IMR-90 (cell line): ENCODE measurements at regions not wholly inside any gene's neighbourhood (a gene's known extent, or its start where the extent isn't known, plus 50 kb on each side); places are given as distances from the start of the nearest gene placed in this dataset.

Experiments used
- ATAC-seq: fragments of 200-7000 bp; cut with Tn5 transposase; 2 replicates; pipeline ENCODE4 v1.9.1; 2020; ENCODE audit warnings: low read depth, mild to moderate bottlenecking, moderate library complexity
- BruUV-seq: library from RNA; stranded (reverse); fragments of 400-500 nt; replicated peaks from 2 replicates; lab custom pipeline; 2021; lab: Mats Ljungman, UMichigan
- CTCF ChIA-PET: fragments of 300-600 bp; formaldehyde crosslinking; extraction: SDS; loops from one replicate; lab custom pipeline; 2021; ENCODE audit warnings: antibody characterized with exemption; lab: Yijun Ruan, JAX
- POLR2A ChIA-PET: fragments of 300-600 bp; sonication (Branson Sonifier 250); formaldehyde crosslinking; loops from one replicate; lab custom pipeline; 2022; ENCODE audit warnings: antibody characterized with exemption; ENCODE audit not compliant: unreplicated experiment; lab: Charles Lee
- DNase-seq: peaks from one replicate; pipeline ENCODE4 v3.0.0; 2013
- H2AFZ ChIP-seq: replicated peaks from 2 replicates; pipeline ENCODE3; 2013; ENCODE audit warnings: low read length, mild to moderate bottlenecking; ENCODE audit not compliant: poor library complexity
- H2AK5ac ChIP-seq: 2 replicates; pipeline ENCODE4 v1.6.1; 2013; ENCODE audit warnings: low read depth, low read length, inconsistent platforms
- H2AK9ac ChIP-seq: replicated peaks from 2 replicates; pipeline ENCODE3; 2013; ENCODE audit warnings: mild to moderate bottlenecking, low read depth, low read length, moderate library complexity; ENCODE audit not compliant: poor library complexity
- H2BK120ac ChIP-seq: 2 replicates; pipeline ENCODE4 v1.6.1; 2013; ENCODE audit warnings: low read depth, low read length, inconsistent platforms
- H2BK15ac ChIP-seq: 3 replicates; pipeline ENCODE4 v1.6.1; 2013; ENCODE audit warnings: low read depth, low read length, inconsistent platforms
- H2BK20ac ChIP-seq: 2 replicates; pipeline ENCODE4 v1.6.1; 2013; ENCODE audit warnings: low read depth, mild to moderate bottlenecking, inconsistent platforms, low read length, moderate library complexity
- H2BK5ac ChIP-seq: 2 replicates; pipeline ENCODE4 v1.6.1; 2013; ENCODE audit warnings: mild to moderate bottlenecking, low read depth, low read length, inconsistent platforms; ENCODE audit not compliant: poor library complexity, severe bottlenecking
- H3K14ac ChIP-seq: replicated peaks from 2 replicates; pipeline ENCODE4 v1.6.1; 2013; ENCODE audit warnings: low read depth, low read length, inconsistent platforms
- H3K18ac ChIP-seq: 2 replicates; pipeline ENCODE4 v1.6.1; 2013; ENCODE audit warnings: low read depth, low read length, control low read depth
- H3K23ac ChIP-seq: 2 replicates; pipeline ENCODE4 v1.6.1; 2013; ENCODE audit warnings: low read depth, low read length, inconsistent platforms
- H3K27ac ChIP-seq: 2 replicates; pipeline ENCODE4 v1.5.1; 2013; ENCODE audit warnings: mild to moderate bottlenecking, control low read depth, low read length; ENCODE audit not compliant: insufficient read depth
- H3K27me3 ChIP-seq: 2 replicates; pipeline ENCODE4 v1.6.1; 2013; ENCODE audit warnings: low read length; ENCODE audit not compliant: control insufficient read depth, insufficient read depth
- H3K36me3 ChIP-seq: 2 replicates; pipeline ENCODE4 v1.6.1; 2013; ENCODE audit warnings: low read length, mixed read lengths; ENCODE audit not compliant: control insufficient read depth, insufficient read depth
- H3K4ac ChIP-seq: 2 replicates; pipeline ENCODE4 v1.6.1; 2013; ENCODE audit warnings: low read depth, low read length, inconsistent platforms
- H3K4me1 ChIP-seq: 2 replicates; pipeline ENCODE4 v1.6.1; 2013; ENCODE audit warnings: low read length, mixed read lengths; ENCODE audit not compliant: control insufficient read depth, insufficient read depth
- H3K4me2 ChIP-seq: 2 replicates; pipeline ENCODE4 v1.6.1; 2013; ENCODE audit warnings: low read depth, mild to moderate bottlenecking, control low read depth, low read length, moderate library complexity
- H3K4me3 ChIP-seq: 2 replicates; pipeline ENCODE4 v1.5.1; 2013; ENCODE audit warnings: low read depth, mild to moderate bottlenecking, control low read depth, low read length, moderate library complexity; ENCODE audit not compliant: insufficient read depth
- H3K56ac ChIP-seq: 2 replicates; pipeline ENCODE4 v1.6.1; 2013; ENCODE audit warnings: low read length, inconsistent platforms; ENCODE audit not compliant: insufficient read depth; ENCODE audit errors: extremely low read depth
- H3K79me1 ChIP-seq, 2 experiments: 2 replicates each; pipeline ENCODE4 v1.6.1; 2013; ENCODE audit warnings: low read length in 2 of 2, inconsistent platforms in 1 of 2, low read depth in 1 of 2
- H3K9ac ChIP-seq: 2 replicates; pipeline ENCODE4 v1.6.1; 2013; ENCODE audit warnings: low read depth, low read length, control low read depth
- H3K9me1 ChIP-seq: 2 replicates; pipeline ENCODE4 v1.6.1; 2013; ENCODE audit warnings: low read length, inconsistent platforms; ENCODE audit not compliant: insufficient read depth
- H3K9me3 ChIP-seq: 2 replicates; pipeline ENCODE4 v1.6.1; 2013; ENCODE audit warnings: low read length; ENCODE audit not compliant: control insufficient read depth, insufficient read depth
- H4K20me1 ChIP-seq: 2 replicates; pipeline ENCODE4 v1.6.1; 2013; ENCODE audit warnings: low read length, inconsistent platforms; ENCODE audit not compliant: insufficient read depth
- H4K5ac ChIP-seq: 2 replicates; pipeline ENCODE4 v1.6.1; 2013; ENCODE audit warnings: mild to moderate bottlenecking, low read depth, low read length, control low read depth
- H4K8ac ChIP-seq, 2 experiments: 2 replicates each; pipeline ENCODE4 v1.6.1; 2013; ENCODE audit warnings: low read depth in 2 of 2, low read length in 2 of 2, control low read depth in 1 of 2, inconsistent platforms in 1 of 2
- H4K91ac ChIP-seq: 2 replicates; pipeline ENCODE4 v1.6.1; 2013; ENCODE audit warnings: low read depth, low read length, inconsistent platforms; ENCODE audit not compliant: insufficient read depth
- MAZ ChIP-seq: IDR thresholded peaks from 2 replicates; pipeline ENCODE4 v1.6.1; 2012; ENCODE audit warnings: low read depth, mild to moderate bottlenecking, low read length, improper control_type of control experiment, moderate library complexity, borderline replicate concordance
- MXI1 ChIP-seq: IDR thresholded peaks from 2 replicates; pipeline ENCODE4 v1.6.1; 2012; ENCODE audit warnings: low read depth, mild to moderate bottlenecking, low read length, moderate library complexity, borderline replicate concordance
- WGBS, 2 experiments: methylation state at CpG; one replicate each; pipeline versions ENCODE4 v1.1.5 to v1.1.7; 2013; ENCODE audit warnings: missing lambda C conversion rate in 2 of 2; ENCODE audit not compliant: insufficient read length in 1 of 2; ENCODE audit errors: extremely low coverage in 2 of 2; 5-methylcytosine and 5-hydroxymethylcytosine counted together
- dilution Hi-C: fragments of 300-500 bp; cut with HindIII; formaldehyde crosslinking; loops from one replicate; pipeline ENCODE4 v1.14.3; 2018; ENCODE audit warnings: low sequenced_read_pairs; ENCODE audit not compliant: unreplicated experiment
- in situ Hi-C: fragments of 300-500 bp; cut with MboI; formaldehyde crosslinking; loops from 3 replicates; pipeline ENCODE4 v1.14.3; 2019; ENCODE audit warnings: low sequenced_read_pairs, inconsistent platforms, mixed read lengths
- intact Hi-C: fragments of 100-400 bp; cut with micrococcal nuclease; formaldehyde crosslinking; loops from 2 replicates; pipeline ENCODE4 v1.10.0; 2022
- TF ChIP-seq, protein P1 (sequence below): fragments of 150-350 bp; IDR thresholded peaks from 2 replicates; pipeline ENCODE4 v1.6.1; 2017; ENCODE audit warnings: mild to moderate bottlenecking, antibody characterized with exemption, low read length, low read depth

DNA sequence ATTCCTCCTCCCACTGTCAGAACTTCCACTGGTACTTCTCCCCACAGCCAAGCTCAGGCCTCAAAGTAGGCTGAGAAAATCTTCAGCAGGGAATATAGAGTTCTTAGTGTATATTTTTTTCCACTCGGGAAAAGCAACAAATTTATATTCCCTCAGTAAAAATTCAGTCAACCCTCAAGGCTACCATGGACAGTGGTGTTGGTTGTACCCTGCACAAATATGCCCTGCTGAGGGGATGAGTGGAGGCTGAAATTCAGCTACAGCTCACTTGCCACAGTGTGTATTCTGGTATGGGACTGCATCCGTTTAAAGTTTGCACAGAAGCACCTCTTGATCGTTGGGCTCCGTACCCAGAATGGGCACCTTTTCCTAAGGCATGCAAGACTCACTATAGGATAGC is 90.8 kb upstream of the LGALSL start:
- H3K4me1 ChIP-seq, result peaks cover 4% of the 10 kb centered on the region; the same call in 1 of the 2 replicates
- in situ Hi-C loops (no loop called here), dilution Hi-C loops (no loop called here), intact Hi-C loops (no loop called here)
- H3K36me3 ChIP-seq, result no peaks in the 10 kb centered on the region
- TF ChIP-seq MAZ (no peak), MXI1 (no peak)
- TF ChIP-seq, protein P1, sequence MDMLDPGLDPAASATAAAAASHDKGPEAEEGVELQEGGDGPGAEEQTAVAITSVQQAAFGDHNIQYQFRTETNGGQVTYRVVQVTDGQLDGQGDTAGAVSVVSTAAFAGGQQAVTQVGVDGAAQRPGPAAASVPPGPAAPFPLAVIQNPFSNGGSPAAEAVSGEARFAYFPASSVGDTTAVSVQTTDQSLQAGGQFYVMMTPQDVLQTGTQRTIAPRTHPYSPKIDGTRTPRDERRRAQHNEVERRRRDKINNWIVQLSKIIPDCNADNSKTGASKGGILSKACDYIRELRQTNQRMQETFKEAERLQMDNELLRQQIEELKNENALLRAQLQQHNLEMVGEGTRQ, result no peak
- peaks cover 37% of the 10 kb centered on the region for H3K27me3 ChIP-seq
- no peak overlapping the region for H3K56ac ChIP-seq
- no peak overlapping the region for H2BK20ac ChIP-seq
- ATAC-seq (no peak), DNase-seq (no peak)
- no peak overlapping the region for H3K4me3 ChIP-seq
- H2AK5ac ChIP-seq, result no peak overlapping the region
- no peak overlapping the region for H2BK15ac ChIP-seq
- no peak overlapping the region for H3K14ac ChIP-seq
- no peaks in the 10 kb centered on the region; the same call in 1 of the 2 replicates for H3K9me1 ChIP-seq
- no peak overlapping the region for H3K18ac ChIP-seq
- no peak overlapping the region for H2AFZ ChIP-seq
- H3K4ac ChIP-seq, result no peak overlapping the region
- no peak overlapping the region for H4K5ac ChIP-seq
- H2BK120ac ChIP-seq, result no peak overlapping the region
- no peak overlapping the region for H3K23ac ChIP-seq
- H3K9me3 ChIP-seq, result no peaks in the 10 kb centered on the region
- H2BK5ac ChIP-seq, result no peak overlapping the region
- H3K4me2 ChIP-seq, result no peak overlapping the region
- POLR2A ChIA-PET, result no interaction called here
- BruUV-seq, result no TSS peak
- no peak overlapping the region for H4K8ac ChIP-seq
- CTCF ChIA-PET, result no interaction called here
- H4K91ac ChIP-seq, result no peak overlapping the region
- H2AK9ac ChIP-seq, result no peak overlapping the region
- no CpG with 5 or more reads among the region's 4 CpGs for WGBS, 2 experiments
- H3K79me1 ChIP-seq, result no peaks in the 10 kb centered on the region
- H3K27ac ChIP-seq, result no peak overlapping the region
- H3K9ac ChIP-seq, result no peak overlapping the region
- no peaks in the 10 kb centered on the region for H4K20me1 ChIP-seq
